ENCODE measurements at regions not wholly inside any gene's neighbourhood (a gene's known extent, or its start where the extent isn't known, plus 50 kb on each side); places are given as distances from the start of the nearest gene placed in this dataset.

DNA sequence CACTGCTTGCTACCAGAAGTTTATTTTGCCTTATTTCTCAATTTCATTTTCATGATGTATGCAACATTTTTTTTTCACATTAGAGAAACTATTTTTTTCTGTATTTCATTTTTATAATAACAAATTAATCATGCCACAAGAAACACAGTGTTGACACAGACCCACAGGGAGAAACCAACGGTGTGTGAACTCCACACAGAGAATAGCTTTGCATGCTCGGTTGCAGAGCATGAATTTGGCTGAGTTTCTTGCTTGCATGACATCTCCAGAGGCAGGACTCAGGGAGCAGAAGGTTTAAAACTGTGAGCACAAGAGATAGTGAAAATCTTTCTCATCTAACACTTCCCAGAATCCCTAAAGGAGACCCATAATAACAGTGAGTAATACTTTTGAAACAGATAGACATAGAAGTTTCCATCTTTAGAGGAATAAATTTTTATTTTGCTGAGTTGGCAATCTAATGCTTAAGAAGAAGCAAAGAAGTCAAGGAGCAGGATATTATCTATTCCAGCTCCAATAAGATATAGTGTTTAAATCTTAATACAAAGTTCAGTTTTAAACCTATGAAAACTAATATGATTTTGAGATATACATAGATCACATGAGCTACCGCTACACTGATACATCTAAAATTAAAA lies 890.9 kb downstream of the MRPL39 start:
- TF ChIP-seq GATA2 (IDR thresholded peaks at IDR 0.05; ENCODE audit: low read depth, low read length) (no peak), GATA3 (IDR thresholded peaks at IDR 0.05; ENCODE audit: low read depth, low read length) (no peak)
